GM12865 (cell line): ENCODE measurements at regions not wholly inside any gene's neighbourhood (a gene's known extent, or its start where the extent isn't known, plus 50 kb on each side); places are given as distances from the start of the nearest gene placed in this dataset.

ENCODE experiments used
- DNase-seq: peaks from one replicate; pipeline ENCODE4 v3.0.0; 2010; ENCODE audit warnings: low read depth
- H3K4me3 ChIP-seq: 2 replicates; pipeline ENCODE4 v1.5.1; 2011; ENCODE audit warnings: mild to moderate bottlenecking, low read depth, low read length, control low read depth
- CTCF ChIP-seq: IDR thresholded peaks from 2 replicates; pipeline ENCODE4 v1.5.1; 2011; ENCODE audit warnings: low read length, control low read depth, low read depth, inconsistent platforms; ENCODE audit not compliant: insufficient read depth; ENCODE audit errors: missing control alignments

- H3K4me3 ChIP-seq, result no peak overlapping the region
- no peak for DNase-seq
- no peak for TF ChIP-seq CTCF
Observed at GRCh38 chr4:54861201-54861600, 203.4 kb downstream of the KIT start.

- TF ChIP-seq CTCF, result no peak
- H3K4me3 ChIP-seq, result no peak overlapping the region
- DNase-seq, result no peak
Observed at GRCh38 chr4:54855191-54855854, 197.6 kb downstream of the KIT start.

DNA sequence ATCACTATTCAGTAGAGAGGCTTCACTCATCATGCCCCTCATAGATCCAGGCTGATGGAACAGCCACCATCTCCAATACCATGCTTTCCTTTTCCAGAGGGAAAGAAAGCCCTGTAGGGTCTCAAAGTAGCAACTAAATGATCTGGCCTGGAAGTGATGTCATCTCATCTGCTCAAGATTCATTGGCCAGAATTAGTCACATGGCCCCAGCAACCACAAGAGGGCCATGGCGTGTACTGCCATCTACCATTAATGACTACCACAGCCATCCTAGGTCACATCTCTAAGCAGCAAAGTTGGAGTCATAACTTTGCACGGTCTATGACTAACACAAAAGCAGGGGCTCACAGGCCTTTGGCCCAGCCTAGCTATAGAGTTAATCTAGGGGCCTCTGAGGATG, 194.8 kb downstream of the KIT start:
- no peak for TF ChIP-seq CTCF
- H3K4me3 ChIP-seq, result no peak overlapping the region
- DNase-seq, result no peak

DNA sequence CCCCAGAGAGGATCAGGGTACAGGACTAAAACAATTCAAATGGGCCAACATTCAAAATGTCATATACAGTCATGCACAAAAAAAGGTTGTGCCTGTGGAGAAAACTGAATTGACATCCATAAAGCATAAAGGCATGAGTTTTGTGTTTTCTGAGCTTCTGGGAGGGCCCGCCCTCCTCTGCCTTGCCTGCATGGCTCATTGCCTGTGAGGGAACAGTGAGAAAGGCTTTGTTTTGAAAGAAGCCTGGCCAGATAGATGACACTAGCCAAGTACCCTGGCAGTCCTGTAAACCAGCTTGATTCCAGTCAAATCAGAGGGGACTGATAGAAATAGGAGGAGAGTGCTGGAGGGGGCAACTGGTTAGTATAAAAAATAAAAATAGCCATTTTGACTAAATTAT, 194.3 kb downstream of the KIT start:
- H3K4me3 ChIP-seq, result no peak overlapping the region
- DNase-seq, result no peak
- TF ChIP-seq CTCF, result no peak

GRCh38 chr4:54844911-54845310, 187.2 kb downstream of the KIT start:
- TF ChIP-seq CTCF, result no peak
- no peak for DNase-seq
- no peak overlapping the region for H3K4me3 ChIP-seq

DNA sequence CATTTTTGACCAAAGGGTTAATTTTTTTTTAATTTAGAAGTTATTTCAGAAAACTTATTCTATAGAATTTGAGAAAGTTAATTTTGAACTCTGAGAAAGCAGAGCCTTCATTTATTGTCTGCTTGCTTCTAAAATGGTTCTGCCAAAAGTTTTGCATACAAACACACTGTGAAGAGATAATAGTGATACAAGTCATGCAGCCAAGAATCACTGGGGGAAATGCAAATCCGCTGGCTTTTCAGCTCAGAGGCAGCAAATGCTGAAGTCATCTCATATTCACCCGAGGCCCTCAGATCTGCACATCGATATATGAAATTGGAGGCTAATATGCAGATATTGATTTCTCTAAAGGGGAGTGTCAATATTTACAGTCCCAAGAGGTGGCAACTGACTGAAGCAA, 186.2 kb downstream of the KIT start:
- no peak for TF ChIP-seq CTCF
- H3K4me3 ChIP-seq, result no peak overlapping the region
- no peak for DNase-seq

DNA sequence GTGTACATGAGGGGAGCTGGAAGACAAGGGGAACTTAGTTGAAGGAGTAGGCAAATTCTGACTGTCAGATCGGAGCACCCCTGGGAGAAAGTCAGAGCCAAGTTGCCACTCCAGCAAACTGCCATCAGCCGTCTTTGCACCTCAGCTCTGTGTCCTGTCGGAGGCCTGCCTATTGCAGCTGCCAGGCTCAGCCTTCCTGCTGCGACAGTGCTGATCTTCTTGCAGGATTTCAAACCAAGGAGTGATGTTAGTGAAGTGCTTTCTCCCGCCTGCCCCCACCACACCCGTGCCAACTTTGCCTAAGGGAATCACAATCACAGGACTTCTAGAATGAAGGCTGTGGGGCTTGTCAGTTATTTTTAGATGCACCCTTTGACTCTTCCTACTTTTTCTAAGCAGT, 185.3 kb downstream of the KIT start:
- DNase-seq, result no peak
- no peak for TF ChIP-seq CTCF
- no peak overlapping the region for H3K4me3 ChIP-seq
